Hepatocyte (in vitro differentiated cells): ENCODE measurements at regions not wholly inside any gene's neighbourhood (a gene's known extent, or its start where the extent isn't known, plus 50 kb on each side); places are given as distances from the start of the nearest gene placed in this dataset.

Source experiments
- DNase-seq: peaks from one replicate; pipeline ENCODE4 v3.0.0-alpha.2; 2016; ENCODE audit warnings: low spot score
- H2AFZ ChIP-seq: fragments of 200-600 bp; sonication (generic); 2 replicates; pipeline ENCODE4 v1.6.0; 2016; ENCODE audit warnings: antibody characterized with exemption, mild to moderate bottlenecking
- H3K27ac ChIP-seq: fragments of 200-600 bp; sonication (generic); 2 replicates; pipeline ENCODE4 v1.5.1; 2016; ENCODE audit warnings: mild to moderate bottlenecking
- H3K27me3 ChIP-seq: fragments of 200-600 bp; sonication (generic); 2 replicates; pipeline ENCODE4 v1.6.1; 2016
- H3K36me3 ChIP-seq: fragments of 200-600 bp; sonication (generic); replicated peaks from 2 replicates; pipeline ENCODE4 v1.5.1; 2016; ENCODE audit warnings: low read depth; ENCODE audit not compliant: insufficient read depth
- H3K4me1 ChIP-seq: fragments of 200-600 bp; sonication (generic); 2 replicates; pipeline ENCODE4 v1.5.1; 2016; ENCODE audit warnings: mild to moderate bottlenecking, moderate library complexity; ENCODE audit not compliant: insufficient read depth
- H3K4me2 ChIP-seq: fragments of 200-600 bp; sonication (generic); 2 replicates; pipeline ENCODE4 v1.6.0; 2016
- H3K4me3 ChIP-seq: fragments of 200-600 bp; sonication (generic); 2 replicates; pipeline ENCODE4 v1.5.1; 2016; ENCODE audit warnings: mild to moderate bottlenecking
- H3K79me2 ChIP-seq: fragments of 200-600 bp; sonication (generic); 2 replicates; pipeline ENCODE4 v1.6.0; 2017; ENCODE audit warnings: mild to moderate bottlenecking
- H3K9me2 ChIP-seq: fragments of 200-600 bp; sonication (generic); replicated peaks from 2 replicates; pipeline ENCODE4 v1.6.0; 2017; ENCODE audit warnings: mild to moderate bottlenecking; ENCODE audit not compliant: insufficient read depth
- H3K9me3 ChIP-seq: fragments of 200-600 bp; sonication (generic); 2 replicates; pipeline ENCODE4 v1.5.1; 2016; ENCODE audit warnings: low read depth, mild to moderate bottlenecking
- H4K20me1 ChIP-seq: fragments of 200-600 bp; sonication (generic); 2 replicates; pipeline ENCODE4 v1.6.0; 2016; ENCODE audit warnings: mild to moderate bottlenecking; ENCODE audit not compliant: insufficient read depth, poor library complexity, severe bottlenecking
- CTCF ChIP-seq: fragments of 200-600 bp; sonication (generic); IDR thresholded peaks from 2 replicates; pipeline ENCODE4 v1.5.1; 2016; ENCODE audit warnings: antibody characterized with exemption, mild to moderate bottlenecking; ENCODE audit not compliant: poor library complexity
- EZH2 ChIP-seq: fragments of 200-600 bp; sonication (generic); IDR thresholded peaks from 2 replicates; pipeline ENCODE4 v1.6.1; 2016; ENCODE audit warnings: antibody characterized with exemption, mild to moderate bottlenecking, borderline replicate concordance
- EZH2phosphoT487 ChIP-seq: fragments of 200-600 bp; sonication (generic); IDR thresholded peaks from one replicate; pipeline ENCODE4 v1.6.1; 2018; ENCODE audit warnings: antibody characterized with exemption, mild to moderate bottlenecking, low read depth, moderate library complexity; ENCODE audit not compliant: unreplicated experiment, severe bottlenecking
- WGBS: methylation state at CpG from one replicate; pipeline ENCODE4 v1.1.6; 2016; ENCODE audit warnings: low lambda C conversion rate; ENCODE audit errors: missing lambda C conversion rate; 5-methylcytosine and 5-hydroxymethylcytosine counted together

GRCh38 chr21:45347048-45347711 is 57.8 kb upstream of the COL18A1 start:
- Histone ChIP-seq H3K9me3 (no peaks in the 10 kb centered on the region), H3K9me2 (no peaks in the 10 kb centered on the region), H3K79me2 (no peaks in the 10 kb centered on the region), H3K4me1 (peaks cover 12% of the 10 kb centered on the region), H4K20me1 (no peaks in the 10 kb centered on the region), H3K4me3 (no peak overlapping the region), H3K27ac (no peak overlapping the region), H3K4me2 (no peak overlapping the region), H3K36me3 (no peaks in the 10 kb centered on the region), H3K27me3 (no peaks in the 10 kb centered on the region), H2AFZ (no peak overlapping the region)
- WGBS, result 75% methylated on average over 31 of the region's 31 CpGs
- TF ChIP-seq EZH2 (no peak), CTCF (no peak), EZH2phosphoT487 (no peak)
- no peak for DNase-seq

GRCh38 chr21:45347712-45348499 is 57.1 kb upstream of the COL18A1 start:
- Histone ChIP-seq H3K27ac (no peak overlapping the region), H3K9me2 (no peaks in the 10 kb centered on the region), H2AFZ (no peak overlapping the region), H3K9me3 (no peaks in the 10 kb centered on the region), H3K36me3 (no peaks in the 10 kb centered on the region), H4K20me1 (no peaks in the 10 kb centered on the region), H3K4me1 (peaks cover 12% of the 10 kb centered on the region), H3K4me3 (no peak overlapping the region), H3K27me3 (no peaks in the 10 kb centered on the region), H3K4me2 (no peak overlapping the region), H3K79me2 (no peaks in the 10 kb centered on the region)
- TF ChIP-seq EZH2phosphoT487 (no peak), CTCF (no peak), EZH2 (no peak)
- DNase-seq, result no peak
- WGBS, result 84% methylated on average over 24 of the region's 25 CpGs

GRCh38 chr21:45348591-45349327 is 56.2 kb upstream of the COL18A1 start:
- peak overlapping the region; percentile 79 for H3K27ac ChIP-seq
- no peaks in the 10 kb centered on the region for H4K20me1 ChIP-seq
- H3K4me2 ChIP-seq, result no peak overlapping the region
- H3K9me2 ChIP-seq, result no peaks in the 10 kb centered on the region
- no peaks in the 10 kb centered on the region for H3K27me3 ChIP-seq
- H3K4me1 ChIP-seq, result peaks cover 12% of the 10 kb centered on the region
- no peaks in the 10 kb centered on the region for H3K36me3 ChIP-seq
- no peak overlapping the region for H2AFZ ChIP-seq
- H3K79me2 ChIP-seq, result no peaks in the 10 kb centered on the region
- WGBS, result 83% methylated on average over 18 of the region's 18 CpGs
- TF ChIP-seq EZH2phosphoT487, result no peak
- no peak for TF ChIP-seq EZH2
- no peak for TF ChIP-seq CTCF
- no peak overlapping the region for H3K4me3 ChIP-seq
- DNase-seq, result no peak
- H3K9me3 ChIP-seq, result no peaks in the 10 kb centered on the region
